ENCODE measurements at regions not wholly inside any gene's neighbourhood (a gene's known extent, or its start where the extent isn't known, plus 50 kb on each side); places are given as distances from the start of the nearest gene placed in this dataset.

DNA sequence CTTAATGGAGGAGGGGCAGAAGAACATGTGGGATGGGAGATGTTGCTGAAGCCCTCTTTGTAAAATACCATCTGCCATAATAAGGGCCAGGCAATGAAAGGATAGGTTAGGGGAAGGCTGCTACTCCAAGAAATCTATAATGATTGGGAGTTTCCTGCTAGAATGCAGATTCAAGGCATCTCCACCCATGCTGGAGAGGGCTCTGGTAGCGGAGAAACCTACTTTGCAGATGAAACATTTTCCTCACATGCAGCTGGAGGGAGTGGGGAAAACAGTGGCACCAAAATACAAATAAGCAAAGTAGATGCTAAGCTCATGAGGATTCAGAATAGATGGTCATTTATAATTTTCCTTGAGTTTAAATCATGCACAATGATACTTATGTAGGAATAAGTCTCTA, 82.3 kb upstream of the GCFC2 start (continued):
- TF ChIP-seq, protein P1, sequence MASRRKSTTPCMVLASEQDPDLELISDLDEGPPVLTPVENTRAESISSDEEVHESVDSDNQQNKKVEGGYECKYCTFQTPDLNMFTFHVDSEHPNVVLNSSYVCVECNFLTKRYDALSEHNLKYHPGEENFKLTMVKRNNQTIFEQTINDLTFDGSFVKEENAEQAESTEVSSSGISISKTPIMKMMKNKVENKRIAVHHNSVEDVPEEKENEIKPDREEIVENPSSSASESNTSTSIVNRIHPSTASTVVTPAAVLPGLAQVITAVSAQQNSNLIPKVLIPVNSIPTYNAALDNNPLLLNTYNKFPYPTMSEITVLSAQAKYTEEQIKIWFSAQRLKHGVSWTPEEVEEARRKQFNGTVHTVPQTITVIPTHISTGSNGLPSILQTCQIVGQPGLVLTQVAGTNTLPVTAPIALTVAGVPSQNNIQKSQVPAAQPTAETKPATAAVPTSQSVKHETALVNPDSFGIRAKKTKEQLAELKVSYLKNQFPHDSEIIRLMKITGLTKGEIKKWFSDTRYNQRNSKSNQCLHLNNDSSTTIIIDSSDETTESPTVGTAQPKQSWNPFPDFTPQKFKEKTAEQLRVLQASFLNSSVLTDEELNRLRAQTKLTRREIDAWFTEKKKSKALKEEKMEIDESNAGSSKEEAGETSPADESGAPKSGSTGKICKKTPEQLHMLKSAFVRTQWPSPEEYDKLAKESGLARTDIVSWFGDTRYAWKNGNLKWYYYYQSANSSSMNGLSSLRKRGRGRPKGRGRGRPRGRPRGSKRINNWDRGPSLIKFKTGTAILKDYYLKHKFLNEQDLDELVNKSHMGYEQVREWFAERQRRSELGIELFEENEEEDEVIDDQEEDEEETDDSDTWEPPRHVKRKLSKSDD (CRISPR knock-in tag; IDR thresholded peaks at IDR 0.05; ENCODE audit: low read depth): no peak
- no peak for TF ChIP-seq RARA (CRISPR knock-in tag; IDR thresholded peaks at IDR 0.05)
- TF ChIP-seq HIVEP1 (CRISPR knock-in tag; IDR thresholded peaks at IDR 0.05): no peak
- TF ChIP-seq MXI1 (IDR thresholded peaks at IDR 0.05; ENCODE audit: borderline replicate concordance, low read depth, low read length): no peak
- no peak for TF ChIP-seq ZNF180 (CRISPR knock-in tag; IDR thresholded peaks at IDR 0.05; ENCODE audit: borderline replicate concordance, low read depth)
- no peak for TF ChIP-seq MZF1 (CRISPR knock-in tag; IDR thresholded peaks at IDR 0.05; ENCODE audit: borderline replicate concordance)
- TF ChIP-seq RCOR2 (CRISPR knock-in tag; IDR thresholded peaks at IDR 0.05): no peak

DNA sequence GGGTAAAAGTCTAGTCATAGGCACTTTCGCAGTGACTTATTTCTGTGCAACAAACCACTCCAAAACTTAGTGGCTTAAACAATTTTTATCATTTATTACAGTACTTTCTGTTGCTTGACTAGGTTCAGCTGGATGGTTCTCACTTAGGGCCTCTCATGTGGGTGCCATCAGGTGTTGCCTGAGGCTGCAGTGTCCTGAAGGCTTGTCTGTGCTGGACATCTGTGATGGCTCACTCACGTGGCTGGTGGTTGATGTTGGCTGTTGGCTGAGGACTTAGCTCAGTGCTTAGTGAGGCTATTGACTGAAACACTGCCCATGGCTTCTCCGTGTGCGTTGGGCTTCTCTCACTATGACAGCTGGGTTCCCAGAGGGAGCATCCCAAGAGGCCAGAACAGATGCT, 81.4 kb upstream of the GCFC2 start:
- H3K4me2 ChIP-seq (ENCODE audit: low read depth, low read length): no peak overlapping the region
- in situ Hi-C loops (cut with HindIII; ENCODE audit: extremely low pct_ligation_motif_present, low pct_unique_long_range_greater_than_20kb) (no loop called here), intact Hi-C loops (cut with micrococcal nuclease; ENCODE audit: unreplicated experiment) (no loop called here)
- H3K36me3 ChIP-seq (replicated peaks in 1 of 2; ENCODE audit: control insufficient read depth in 1 of 2, insufficient read depth in 2 of 2, low read length in 2 of 2): no peaks in the 10 kb centered on the region
- H4K20me1 ChIP-seq (ENCODE audit: insufficient read depth, low read length): no peaks in the 10 kb centered on the region
- DNase-seq (ENCODE audit: low spot score) (no peak), FAIRE-seq (no peak), ATAC-seq (no peak; the same call in 2 of the 3 replicates)
- H3K27me3 ChIP-seq (ENCODE audit: control insufficient read depth in 1 of 2, insufficient read depth in 2 of 2, low read length in 2 of 2): peaks cover 0 to 2% of the 10 kb centered on the region in 2 experiments; a peak in 1 of 5 replicates
- 20% methylated on average over 4 of the region's 4 CpGs for WGBS (ENCODE audit: low lambda C conversion rate)
- ChIA-PET POLR2A (no interaction called here), CTCF (ENCODE audit: low intra/inter-chr PET ratio, low total read pairs) (no interaction called here)
- TF ChIP-seq ZFP90 (CRISPR knock-in tag; IDR thresholded peaks at IDR 0.05; ENCODE audit: borderline replicate concordance) (no peak), SP1 (IDR thresholded peaks at IDR 0.05) (no peak), SP1 (CRISPR knock-in tag; IDR thresholded peaks at IDR 0.05) (no peak), SP5 (CRISPR knock-in tag; IDR thresholded peaks at IDR 0.05; ENCODE audit: borderline replicate concordance, low read depth) (no peak)
- TF ChIP-seq, protein P1 (CRISPR knock-in tag; IDR thresholded peaks at IDR 0.05; ENCODE audit: low read depth): no peak
- TF ChIP-seq, protein P2, sequence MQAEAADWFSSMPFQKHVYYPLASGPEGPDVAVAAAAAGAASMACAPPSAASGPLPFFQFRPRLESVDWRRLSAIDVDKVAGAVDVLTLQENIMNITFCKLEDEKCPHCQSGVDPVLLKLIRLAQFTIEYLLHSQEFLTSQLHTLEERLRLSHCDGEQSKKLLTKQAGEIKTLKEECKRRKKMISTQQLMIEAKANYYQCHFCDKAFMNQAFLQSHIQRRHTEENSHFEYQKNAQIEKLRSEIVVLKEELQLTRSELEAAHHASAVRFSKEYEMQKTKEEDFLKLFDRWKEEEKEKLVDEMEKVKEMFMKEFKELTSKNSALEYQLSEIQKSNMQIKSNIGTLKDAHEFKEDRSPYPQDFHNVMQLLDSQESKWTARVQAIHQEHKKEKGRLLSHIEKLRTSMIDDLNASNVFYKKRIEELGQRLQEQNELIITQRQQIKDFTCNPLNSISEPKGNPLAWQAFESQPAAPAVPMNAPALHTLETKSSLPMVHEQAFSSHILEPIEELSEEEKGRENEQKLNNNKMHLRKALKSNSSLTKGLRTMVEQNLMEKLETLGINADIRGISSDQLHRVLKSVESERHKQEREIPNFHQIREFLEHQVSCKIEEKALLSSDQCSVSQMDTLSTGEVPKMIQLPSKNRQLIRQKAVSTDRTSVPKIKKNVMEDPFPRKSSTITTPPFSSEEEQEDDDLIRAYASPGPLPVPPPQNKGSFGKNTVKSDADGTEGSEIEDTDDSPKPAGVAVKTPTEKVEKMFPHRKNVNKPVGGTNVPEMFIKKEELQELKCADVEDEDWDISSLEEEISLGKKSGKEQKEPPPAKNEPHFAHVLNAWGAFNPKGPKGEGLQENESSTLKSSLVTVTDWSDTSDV (CRISPR knock-in tag; IDR thresholded peaks at IDR 0.05): no peak
- no peaks in the 10 kb centered on the region for H3K9me3 ChIP-seq (ENCODE audit: low read length)
- H3K79me2 ChIP-seq (ENCODE audit: insufficient read depth, low read length): no peaks in the 10 kb centered on the region
- H3K27ac ChIP-seq (ENCODE audit: extremely low read length, insufficient read depth, low read length): no peak overlapping the region
- no peak overlapping the region for H2AFZ ChIP-seq (ENCODE audit: low read length)
- no peak overlapping the region for H3K4me3 ChIP-seq (replicated peaks in 1 of 3; ENCODE audit: insufficient read depth in 1 of 3, low read depth in 2 of 3, low read length in 3 of 3)
- no peak overlapping the region for H3K9ac ChIP-seq (ENCODE audit: insufficient read depth, low read depth, low read length)
- no peaks in the 10 kb centered on the region for H3K4me1 ChIP-seq (ENCODE audit: insufficient read depth, low read length)
- no TSS peak for BruUV-seq (replicated peaks)
